B cell (primary cell): ENCODE measurements at regions not wholly inside any gene's neighbourhood (a gene's known extent, or its start where the extent isn't known, plus 50 kb on each side); places are given as distances from the start of the nearest gene placed in this dataset.

Source experiments
- ATAC-seq: fragments of 200-7000 bp; cut with Tn5 transposase; one replicate; pipeline ENCODE4 v1.10.0; 2021; ENCODE audit warnings: low read depth, mild to moderate bottlenecking, moderate number of reproducible peaks, moderate library complexity
- CTCF ChIA-PET: fragments of 350-600 bp; sonication (Branson Sonifier 250); formaldehyde crosslinking; loops from one replicate; lab custom pipeline; 2021; ENCODE audit warnings: antibody characterized with exemption, inconsistent platforms; lab: Charles Lee
- POLR2A ChIA-PET: fragments of 350-600 bp; sonication (Branson Sonifier 250); formaldehyde crosslinking; loops from one replicate; lab custom pipeline; 2021; ENCODE audit warnings: antibody characterized with exemption; lab: Charles Lee
- DNase-seq: peaks from one replicate; pipeline ENCODE4 v3.0.0; 2013
- H2AFZ ChIP-seq: 2 replicates; pipeline ENCODE4 v1.6.1; 2012; ENCODE audit warnings: mild to moderate bottlenecking, low read depth, low read length; ENCODE audit not compliant: insufficient read depth, poor library complexity, severe bottlenecking
- H3K27ac ChIP-seq, 2 donors: 1 replicate in 1 of 2; 2 replicates in 1 of 2; pipeline ENCODE4 v1.5.1; 2012 to 2013; ENCODE audit warnings: low read length in 2 of 2, mild to moderate bottlenecking in 2 of 2, moderate library complexity in 1 of 2
- H3K27me3 ChIP-seq, 4 experiments: fragments of 200-600 bp in 1 of 4; sonication (generic) in 1 of 4; replicated peaks in 1 of 4; 1 replicate in 2 of 4; 2 replicates in 2 of 4; pipeline versions ENCODE4 v1.6.1 to v1.7.0; 2013 to 2016; ENCODE audit warnings: low read length in 3 of 4, mild to moderate bottlenecking in 2 of 4, mixed read lengths in 1 of 4, moderate library complexity in 1 of 4; ENCODE audit not compliant: insufficient read depth in 4 of 4, control insufficient read depth in 3 of 4; ENCODE audit errors: control extremely low read depth in 1 of 4
- H3K36me3 ChIP-seq, 2 experiments: replicated peaks in 1 of 2; 1 replicate in 1 of 2; 2 replicates in 1 of 2; pipeline versions ENCODE4 v1.6.1 to v1.7.1; 2013; ENCODE audit warnings: low read length in 1 of 2; ENCODE audit not compliant: insufficient read depth in 2 of 2, control insufficient read depth in 1 of 2; ENCODE audit errors: control extremely low read depth in 1 of 2, extremely low read depth in 1 of 2
- H3K4me1 ChIP-seq, 2 donors: fragments of 200-600 bp in 1 of 2; sonication (generic) in 1 of 2; 1 replicate in 1 of 2; 2 replicates in 1 of 2; pipeline versions ENCODE4 v1.5.1 to v1.6.1; 2013 to 2017; ENCODE audit warnings: low read length in 2 of 2; ENCODE audit not compliant: control insufficient read depth in 2 of 2, insufficient read depth in 2 of 2
- H3K4me2 ChIP-seq: replicated peaks from 2 replicates; pipeline ENCODE3; 2012; ENCODE audit warnings: mild to moderate bottlenecking, low read depth, low read length; ENCODE audit not compliant: poor library complexity, severe bottlenecking
- H3K4me3 ChIP-seq, 5 experiments: fragments of 200-600 bp in 1 of 5; sonication (generic) in 1 of 5; 1 replicate in 3 of 5; 2 replicates in 2 of 5; pipeline versions ENCODE4 v1.5.1 to v1.7.0; 2011 to 2016; ENCODE audit warnings: low read length in 4 of 5, mild to moderate bottlenecking in 4 of 5, low read depth in 2 of 5, control low read depth in 1 of 5, moderate library complexity in 1 of 5; ENCODE audit not compliant: insufficient read depth in 1 of 5; ENCODE audit errors: control extremely low read depth in 1 of 5, extremely low read depth in 1 of 5
- H3K79me2 ChIP-seq: fragments of 200-600 bp; sonication (generic); one replicate; pipeline ENCODE4 v1.6.0; 2016; ENCODE audit warnings: low read length; ENCODE audit not compliant: control insufficient read depth, insufficient read depth
- H3K9ac ChIP-seq: fragments of 200-600 bp; sonication (generic); 2 replicates; pipeline ENCODE4 v1.6.1; 2017; ENCODE audit warnings: mild to moderate bottlenecking, low read length, moderate library complexity
- H3K9me3 ChIP-seq, 3 donors: one replicate each; pipeline versions ENCODE4 v1.6.1 to v1.7.1; 2013; ENCODE audit warnings: low read length in 2 of 3; ENCODE audit not compliant: control insufficient read depth in 2 of 3, insufficient read depth in 1 of 3; ENCODE audit errors: control extremely low read depth in 1 of 3
- H4K20me1 ChIP-seq: 2 replicates; pipeline ENCODE4 v1.6.0; 2012; ENCODE audit warnings: mild to moderate bottlenecking, low read length; ENCODE audit not compliant: insufficient read depth, control insufficient read depth, poor library complexity, severe bottlenecking
- H3K27ac Mint-ChIP-seq: one replicate; pipeline ENCODE4 v1.8.0; 2021; ENCODE audit warnings: mixed read lengths
- H3K27me3 Mint-ChIP-seq: one replicate; pipeline ENCODE4 v1.8.0; 2021; ENCODE audit warnings: mixed read lengths
- H3K4me1 Mint-ChIP-seq: one replicate; pipeline ENCODE4 v1.8.0; 2021; ENCODE audit warnings: mixed read lengths
- H3K4me3 Mint-ChIP-seq: one replicate; pipeline ENCODE4 v1.8.0; 2021; ENCODE audit warnings: mixed read lengths
- H3K9me3 Mint-ChIP-seq: one replicate; pipeline ENCODE4 v1.8.0; 2022; ENCODE audit warnings: mixed read lengths; ENCODE audit not compliant: insufficient read depth
- EZH2 ChIP-seq: IDR thresholded peaks from 2 replicates; pipeline ENCODE4 v1.6.1; 2012; ENCODE audit warnings: borderline replicate concordance, low read depth, mild to moderate bottlenecking, moderate library complexity, low read length; ENCODE audit not compliant: insufficient read depth, poor library complexity, severe bottlenecking
- WGBS: methylation state at CpG from one replicate; pipeline ENCODE4 v1.1.5; 2013; ENCODE audit warnings: missing lambda C conversion rate; ENCODE audit not compliant: insufficient coverage; 5-methylcytosine and 5-hydroxymethylcytosine counted together
- intact Hi-C: fragments of 100-400 bp; cut with micrococcal nuclease; formaldehyde crosslinking; loops from one replicate; pipeline ENCODE4 v1.10.0; 2022
- TF ChIP-seq, protein P1 (sequence below): fragments of 200-600 bp; IDR thresholded peaks from one replicate; pipeline ENCODE4 v1.8.0; 2022; ENCODE audit warnings: antibody characterized with exemption, mild to moderate bottlenecking

- TF ChIP-seq, protein P1, sequence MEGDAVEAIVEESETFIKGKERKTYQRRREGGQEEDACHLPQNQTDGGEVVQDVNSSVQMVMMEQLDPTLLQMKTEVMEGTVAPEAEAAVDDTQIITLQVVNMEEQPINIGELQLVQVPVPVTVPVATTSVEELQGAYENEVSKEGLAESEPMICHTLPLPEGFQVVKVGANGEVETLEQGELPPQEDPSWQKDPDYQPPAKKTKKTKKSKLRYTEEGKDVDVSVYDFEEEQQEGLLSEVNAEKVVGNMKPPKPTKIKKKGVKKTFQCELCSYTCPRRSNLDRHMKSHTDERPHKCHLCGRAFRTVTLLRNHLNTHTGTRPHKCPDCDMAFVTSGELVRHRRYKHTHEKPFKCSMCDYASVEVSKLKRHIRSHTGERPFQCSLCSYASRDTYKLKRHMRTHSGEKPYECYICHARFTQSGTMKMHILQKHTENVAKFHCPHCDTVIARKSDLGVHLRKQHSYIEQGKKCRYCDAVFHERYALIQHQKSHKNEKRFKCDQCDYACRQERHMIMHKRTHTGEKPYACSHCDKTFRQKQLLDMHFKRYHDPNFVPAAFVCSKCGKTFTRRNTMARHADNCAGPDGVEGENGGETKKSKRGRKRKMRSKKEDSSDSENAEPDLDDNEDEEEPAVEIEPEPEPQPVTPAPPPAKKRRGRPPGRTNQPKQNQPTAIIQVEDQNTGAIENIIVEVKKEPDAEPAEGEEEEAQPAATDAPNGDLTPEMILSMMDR, result no peak
- no peak for TF ChIP-seq EZH2
- H3K9ac ChIP-seq, result no peak overlapping the region
- no peaks in the 10 kb centered on the region for H3K9me3 ChIP-seq
- Mint-ChIP-seq H3K4me1 (no peaks in the 10 kb centered on the region), H3K4me3 (no peak overlapping the region), H3K27ac (no peak overlapping the region), H3K27me3 (no peaks in the 10 kb centered on the region), H3K9me3 (no peaks in the 10 kb centered on the region)
- no peak overlapping the region for H3K27ac ChIP-seq
- H3K4me2 ChIP-seq, result no peak overlapping the region
- H3K36me3 ChIP-seq, result no peaks in the 10 kb centered on the region
- H2AFZ ChIP-seq, result no peak overlapping the region
- no peaks in the 10 kb centered on the region for H3K27me3 ChIP-seq
- no peaks in the 10 kb centered on the region for H3K79me2 ChIP-seq
- DNase-seq (no peak), ATAC-seq (no peak)
- WGBS, result 91% methylated on average over 1 of the region's 2 CpGs
- intact Hi-C loops, result no loop called here
- POLR2A ChIA-PET, result no interaction called here
- H4K20me1 ChIP-seq, result no peaks in the 10 kb centered on the region
- CTCF ChIA-PET, result no interaction called here
- no peak overlapping the region for H3K4me3 ChIP-seq
- H3K4me1 ChIP-seq, result no peaks in the 10 kb centered on the region
These were observed 586.2 kb upstream of the AGA start for GRCh38 chr4:178028481-178028880.

DNA sequence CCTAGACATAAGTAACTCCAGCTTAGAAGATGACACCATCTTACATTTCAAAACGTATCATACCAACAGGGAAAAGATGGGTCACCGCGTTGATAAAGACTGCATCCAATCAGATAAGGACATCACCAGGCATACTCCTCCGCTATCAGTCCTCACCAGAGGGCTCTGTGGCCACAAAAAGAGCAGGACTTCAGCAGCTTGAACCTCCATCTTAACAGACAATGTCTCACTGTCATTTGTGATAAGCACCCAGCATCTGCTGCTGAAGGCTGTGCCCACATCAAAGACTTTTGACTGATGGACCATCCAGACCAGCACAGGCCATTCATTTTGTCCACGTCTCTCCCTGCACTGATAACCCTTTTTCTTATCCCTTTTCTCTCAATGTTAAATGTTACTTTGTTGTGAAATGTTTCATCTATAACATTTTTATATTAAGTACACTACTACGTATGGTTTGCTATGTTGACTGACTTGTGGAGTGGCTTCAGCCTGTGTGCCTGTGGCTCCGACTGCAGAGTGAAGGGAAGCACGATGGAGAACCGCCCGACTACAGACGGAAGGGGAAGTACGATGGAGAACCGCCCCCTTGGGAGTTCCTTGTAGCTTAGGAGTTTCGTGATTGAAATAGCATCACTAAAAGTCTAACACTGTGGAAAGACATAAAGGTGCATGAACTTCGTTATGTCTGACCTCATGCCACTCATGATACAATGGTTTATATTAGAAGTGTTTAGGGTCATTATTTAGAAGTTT is 595.4 kb upstream of the AGA start:
- intact Hi-C loops, result no loop called here

More for the DNA sequence above, 595.4 kb upstream of the AGA start:
- H3K27me3 ChIP-seq, result no peaks in the 10 kb centered on the region
- no peak overlapping the region for H2AFZ ChIP-seq
- no peak for TF ChIP-seq EZH2
- TF ChIP-seq, protein P1, result no peak
- H3K36me3 ChIP-seq, result no peaks in the 10 kb centered on the region
- H3K27ac ChIP-seq, result no peak overlapping the region
- H3K4me3 ChIP-seq, result no peak overlapping the region
- H3K4me3 Mint-ChIP-seq, result no peak overlapping the region
- no peaks in the 10 kb centered on the region for H3K27me3 Mint-ChIP-seq
- peaks cover 2% of the 10 kb centered on the region for H3K9me3 Mint-ChIP-seq
- DNase-seq, result no peak
- H4K20me1 ChIP-seq, result no peaks in the 10 kb centered on the region
- no peaks in the 10 kb centered on the region for H3K9me3 ChIP-seq
- no peak for ATAC-seq
- H3K4me1 ChIP-seq, result no peaks in the 10 kb centered on the region
- no peaks in the 10 kb centered on the region for H3K4me1 Mint-ChIP-seq
- 94% methylated on average over 11 of the region's 15 CpGs for WGBS
- H3K9ac ChIP-seq, result no peak overlapping the region
- ChIA-PET POLR2A (no interaction called here), CTCF (no interaction called here)
- H3K27ac Mint-ChIP-seq, result no peak overlapping the region
- no peaks in the 10 kb centered on the region for H3K79me2 ChIP-seq
- H3K4me2 ChIP-seq, result no peak overlapping the region
